ENCODE measurements at regions not wholly inside any gene's neighbourhood (a gene's known extent, or its start where the extent isn't known, plus 50 kb on each side); places are given as distances from the start of the nearest gene placed in this dataset.

DNA sequence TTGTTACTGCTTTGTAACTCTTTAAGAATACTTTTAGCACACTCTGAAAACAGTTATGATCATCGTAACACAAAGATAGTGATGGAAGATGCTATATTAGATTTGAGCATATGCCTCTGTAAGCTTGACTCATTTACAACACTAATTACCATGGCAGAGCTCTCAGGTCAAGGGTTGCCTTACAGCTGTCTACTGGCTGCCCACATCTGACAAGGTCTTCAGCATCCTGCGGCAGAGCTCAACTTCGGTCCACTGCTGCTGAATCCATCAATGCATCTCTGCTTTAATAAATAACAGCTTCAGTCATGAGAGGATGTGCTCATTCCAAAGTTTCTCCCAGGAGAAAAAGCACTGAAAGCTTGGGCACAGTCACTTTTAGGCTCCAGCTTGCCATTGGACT is 449.4 kb downstream of the RASEF start:
- no peak for DNase-seq (ENCODE audit: low spot score)
- TF ChIP-seq, protein P1, sequence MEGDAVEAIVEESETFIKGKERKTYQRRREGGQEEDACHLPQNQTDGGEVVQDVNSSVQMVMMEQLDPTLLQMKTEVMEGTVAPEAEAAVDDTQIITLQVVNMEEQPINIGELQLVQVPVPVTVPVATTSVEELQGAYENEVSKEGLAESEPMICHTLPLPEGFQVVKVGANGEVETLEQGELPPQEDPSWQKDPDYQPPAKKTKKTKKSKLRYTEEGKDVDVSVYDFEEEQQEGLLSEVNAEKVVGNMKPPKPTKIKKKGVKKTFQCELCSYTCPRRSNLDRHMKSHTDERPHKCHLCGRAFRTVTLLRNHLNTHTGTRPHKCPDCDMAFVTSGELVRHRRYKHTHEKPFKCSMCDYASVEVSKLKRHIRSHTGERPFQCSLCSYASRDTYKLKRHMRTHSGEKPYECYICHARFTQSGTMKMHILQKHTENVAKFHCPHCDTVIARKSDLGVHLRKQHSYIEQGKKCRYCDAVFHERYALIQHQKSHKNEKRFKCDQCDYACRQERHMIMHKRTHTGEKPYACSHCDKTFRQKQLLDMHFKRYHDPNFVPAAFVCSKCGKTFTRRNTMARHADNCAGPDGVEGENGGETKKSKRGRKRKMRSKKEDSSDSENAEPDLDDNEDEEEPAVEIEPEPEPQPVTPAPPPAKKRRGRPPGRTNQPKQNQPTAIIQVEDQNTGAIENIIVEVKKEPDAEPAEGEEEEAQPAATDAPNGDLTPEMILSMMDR (IDR thresholded peaks at IDR 0.05; ENCODE audit: extremely low read depth, missing control alignments): no peak

DNA sequence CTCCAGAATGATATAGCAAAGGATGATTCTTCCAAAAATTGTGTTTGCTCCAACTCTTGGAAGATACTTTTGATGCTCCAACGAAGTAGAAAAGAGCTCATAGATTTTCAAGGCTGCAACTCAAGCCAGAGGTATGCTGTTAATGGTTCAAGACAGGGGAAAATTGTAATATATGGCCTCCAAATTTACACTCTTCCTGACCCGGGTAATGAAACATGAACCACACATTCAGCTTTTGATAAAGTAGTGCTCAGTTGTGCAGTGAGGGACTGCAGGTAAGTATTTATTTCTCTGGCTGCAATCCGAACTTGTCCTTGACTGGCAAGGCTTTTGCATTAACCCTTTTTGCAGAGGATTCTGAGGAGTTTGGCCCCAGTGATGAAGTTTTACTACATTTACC is 446.4 kb downstream of the RASEF start:
- DNase-seq (ENCODE audit: low spot score): no peak
- TF ChIP-seq, protein P1 (IDR thresholded peaks at IDR 0.05; ENCODE audit: extremely low read depth, missing control alignments): no peak

DNA sequence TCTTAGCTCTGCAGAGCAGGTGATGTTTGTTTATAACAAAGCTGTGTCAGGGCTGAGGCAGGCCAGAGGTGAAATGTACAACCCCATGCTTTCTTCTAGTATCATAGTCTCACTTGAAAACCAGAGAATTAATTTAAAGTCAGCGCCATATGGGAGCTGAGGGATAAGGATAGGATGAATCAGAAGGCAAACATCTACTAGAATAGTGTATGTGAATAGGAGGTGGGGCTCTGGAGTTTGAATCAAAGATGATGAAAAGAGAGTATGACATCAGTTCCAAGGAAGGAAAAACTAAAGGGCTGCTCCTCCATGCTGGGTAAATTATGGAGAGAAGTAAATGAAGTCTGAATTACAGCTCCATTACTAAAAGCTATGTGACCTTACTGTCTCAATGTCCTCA is 441.5 kb downstream of the RASEF start:
- no peak for DNase-seq (ENCODE audit: low spot score)
- TF ChIP-seq, protein P1 (IDR thresholded peaks at IDR 0.05; ENCODE audit: extremely low read depth, missing control alignments): no peak

DNA sequence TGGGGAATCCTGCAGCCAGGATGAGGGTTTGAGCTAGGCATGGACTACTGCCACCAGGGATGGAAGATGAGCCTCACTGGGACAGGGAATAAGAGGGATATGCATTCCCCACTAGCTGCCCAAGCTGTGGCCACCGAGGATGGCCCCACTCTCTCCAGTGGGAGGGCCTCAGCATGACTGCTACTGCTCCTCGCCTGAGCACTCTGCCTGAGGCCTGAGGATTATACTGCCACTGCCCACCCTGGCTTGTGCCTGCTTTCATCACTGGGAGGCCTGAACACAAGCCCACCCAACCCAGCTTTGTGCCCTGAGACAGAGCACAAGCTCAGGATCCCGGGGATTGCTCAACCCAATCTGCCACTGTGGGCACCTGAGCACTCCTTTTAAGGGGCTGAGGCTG is 425.6 kb downstream of the RASEF start:
- no peak for DNase-seq (ENCODE audit: low spot score)
- TF ChIP-seq, protein P1 (IDR thresholded peaks at IDR 0.05; ENCODE audit: extremely low read depth, missing control alignments): no peak

DNA sequence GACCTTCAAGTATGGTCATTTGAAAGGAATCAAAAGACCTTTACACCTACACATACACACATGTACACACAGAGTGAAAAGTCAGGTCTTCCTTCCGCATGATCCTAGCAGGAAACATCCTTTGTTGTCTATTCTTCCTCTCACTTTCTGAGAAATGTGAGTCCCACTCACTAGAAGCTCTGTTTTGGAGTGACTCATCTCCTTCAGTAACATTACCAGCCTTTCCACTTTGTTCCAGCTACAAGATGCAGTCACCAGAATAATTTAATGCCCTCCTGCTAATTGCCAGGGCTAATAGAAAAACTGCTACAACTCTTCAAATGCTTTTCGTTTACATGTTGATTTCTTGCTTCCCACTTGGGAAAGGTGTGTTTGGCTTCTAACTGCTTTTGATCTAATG is 417.3 kb downstream of the RASEF start:
- TF ChIP-seq, protein P1 (IDR thresholded peaks at IDR 0.05; ENCODE audit: extremely low read depth, missing control alignments): no peak
- no peak for DNase-seq (ENCODE audit: low spot score)

DNA sequence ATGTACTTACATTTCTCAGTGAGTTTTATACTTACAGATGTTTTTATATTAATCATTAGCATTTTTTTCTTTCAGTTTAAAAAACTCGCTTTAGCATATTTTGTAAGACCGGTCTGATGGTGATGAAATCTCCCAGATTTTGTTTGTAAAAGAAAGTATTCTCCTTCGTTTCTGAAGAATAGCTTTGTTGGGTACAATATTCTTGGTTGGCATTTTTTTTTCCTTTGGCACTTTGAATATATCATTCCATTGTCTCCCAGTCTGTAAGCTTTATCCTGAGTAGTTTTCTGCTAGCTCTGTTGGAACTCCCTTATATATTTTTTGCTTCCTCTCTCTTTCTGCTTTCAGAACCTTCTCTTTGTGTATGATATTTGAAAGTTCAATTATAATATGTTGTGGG is 412.6 kb downstream of the RASEF start:
- TF ChIP-seq, protein P1 (IDR thresholded peaks at IDR 0.05; ENCODE audit: extremely low read depth, missing control alignments): no peak
- DNase-seq (ENCODE audit: low spot score): no peak

DNA sequence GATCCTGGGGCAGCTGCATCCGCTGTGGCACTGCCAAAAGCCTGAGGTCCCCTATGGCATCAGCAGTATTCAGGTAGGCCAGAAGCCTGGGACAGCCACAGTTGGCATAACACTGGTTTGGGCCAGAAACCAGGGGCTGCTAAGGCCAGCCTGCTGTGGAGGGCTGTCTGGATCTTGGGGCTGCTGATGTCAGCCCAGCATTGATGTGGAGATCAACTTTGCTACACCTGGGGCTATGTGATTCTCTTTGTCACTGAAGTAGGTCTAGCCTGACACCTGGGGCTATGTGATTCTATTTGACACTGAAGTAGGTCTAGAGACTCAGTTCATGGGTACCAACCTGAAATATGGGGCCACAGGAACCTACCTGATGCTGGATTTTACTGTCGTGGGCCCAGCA is 411.5 kb downstream of the RASEF start:
- DNase-seq (ENCODE audit: low spot score): no peak
- TF ChIP-seq, protein P1 (IDR thresholded peaks at IDR 0.05; ENCODE audit: extremely low read depth, missing control alignments): no peak

Measured in GM20000 (cell line).